D341Med (cell line): ENCODE measurements at regions not wholly inside any gene's neighbourhood (a gene's known extent, or its start where the extent isn't known, plus 50 kb on each side); places are given as distances from the start of the nearest gene placed in this dataset.
"Not testable (repeated sequence)": the region's sequence is repeated elsewhere in the genome, so short reads cannot be mapped to it uniquely, and the experiment has no call there.

Experiments used
- DNase-seq: peaks from one replicate; pipeline ENCODE4 v3.0.0; 2012; ENCODE audit warnings: low spot score

DNA sequence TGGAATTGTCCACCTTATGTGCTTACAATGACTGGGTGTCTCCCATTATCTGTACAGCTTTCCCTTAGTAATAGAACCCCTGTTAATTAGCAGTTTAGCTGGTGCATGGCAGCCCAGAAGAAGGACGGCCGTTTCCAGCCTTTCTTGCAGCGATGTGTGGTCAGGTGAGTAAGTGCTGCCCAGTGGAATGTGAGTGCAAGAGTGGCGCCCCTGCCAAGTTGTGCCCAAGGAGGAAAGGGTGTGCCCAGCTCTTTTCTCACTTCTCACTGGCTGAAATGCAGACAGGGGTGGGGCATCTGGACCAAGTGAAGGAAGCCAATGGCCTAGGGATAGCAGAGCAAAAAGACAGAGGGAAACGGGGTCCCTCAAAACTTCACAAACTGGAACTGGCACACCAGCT, 296.8 kb downstream of the PREX1 start:
- no peak for DNase-seq

- DNase-seq = no peak
Observed at GRCh38 chr20:48528346-48528745, 299.5 kb downstream of the PREX1 start.

- DNase-seq = no peak
Observed at GRCh38 chr20:48527771-48528170, 300.0 kb downstream of the PREX1 start.

GRCh38 chr20:48526936-48527335, 300.9 kb downstream of the PREX1 start:
- DNase-seq = no peak

DNA sequence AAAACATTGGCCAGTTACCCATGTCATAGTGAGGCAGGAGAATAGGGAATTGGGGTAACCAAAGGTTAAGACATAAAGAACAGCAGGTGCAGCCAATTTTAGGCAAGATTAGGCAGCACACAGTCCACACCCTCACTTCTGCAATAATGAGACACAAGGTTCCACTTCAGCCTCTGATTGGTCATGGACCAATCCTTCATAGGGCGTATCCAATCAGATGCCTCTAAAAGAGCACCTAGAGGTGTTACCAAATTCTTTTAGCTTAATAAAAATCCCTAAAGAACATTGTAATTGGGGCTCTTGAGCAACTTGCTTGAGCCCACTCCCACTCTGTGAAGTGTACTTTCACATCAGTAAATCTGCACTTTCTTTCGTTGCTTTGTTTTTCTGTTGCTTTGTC, 302.4 kb downstream of the PREX1 start:
- no peak for DNase-seq

DNA sequence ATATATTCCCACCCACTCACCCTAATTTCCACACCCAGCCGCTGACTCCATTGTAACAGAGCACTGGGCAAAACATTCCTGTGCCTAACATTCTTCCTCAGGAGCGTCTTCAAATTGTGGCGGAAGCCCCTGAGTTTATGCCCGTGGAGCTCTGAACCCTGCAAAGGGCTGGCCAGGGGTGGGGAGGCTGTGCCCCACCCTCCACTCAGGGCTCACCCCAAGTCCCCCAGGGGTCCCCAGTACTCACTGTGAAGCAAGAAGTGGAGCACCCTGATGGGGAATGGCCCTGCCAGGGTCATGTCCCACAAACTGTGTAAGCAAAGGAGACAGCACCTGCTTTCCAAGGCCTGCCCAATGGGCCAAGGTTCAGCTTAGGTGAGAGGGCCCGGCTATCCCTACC, 303.2 kb downstream of the PREX1 start:
- DNase-seq = no peak

DNA sequence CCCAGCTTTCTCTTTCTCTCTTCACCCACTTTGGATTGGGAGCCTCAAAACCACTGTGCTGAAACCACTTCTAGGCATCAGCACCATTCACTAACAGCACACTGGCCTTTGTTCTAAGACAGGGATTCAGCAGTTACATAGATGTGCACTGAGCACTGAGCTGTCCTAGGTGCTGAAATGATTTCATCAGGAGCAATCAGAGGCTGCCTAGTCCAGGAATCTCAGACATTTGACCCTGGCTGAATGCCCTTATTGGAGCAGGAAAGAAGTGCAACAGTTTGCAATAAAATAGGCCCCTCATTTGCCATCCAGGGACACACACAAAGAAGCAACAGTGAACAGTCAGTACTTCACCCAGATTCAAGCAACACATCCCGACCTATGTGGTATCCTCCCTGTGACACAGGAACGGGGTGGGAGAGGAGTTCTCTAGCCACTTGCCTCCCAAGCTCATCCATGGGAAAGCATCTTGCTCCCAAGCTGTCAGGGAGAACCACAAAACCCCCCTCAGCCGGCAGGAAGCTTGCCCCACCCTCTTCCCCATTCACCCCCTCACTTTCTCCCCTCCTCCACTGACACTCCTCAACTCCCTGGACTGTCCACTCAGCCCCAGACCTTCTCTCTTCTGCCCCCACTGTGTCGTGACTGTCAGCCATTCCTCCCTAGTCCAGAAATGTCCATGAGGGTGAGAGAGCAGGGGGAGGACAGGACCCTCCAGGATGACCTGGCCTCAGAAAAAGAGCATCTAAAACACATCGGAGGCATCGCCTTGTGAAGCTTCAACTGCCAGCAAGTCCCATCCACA, 304.4 kb downstream of the PREX1 start:
- DNase-seq = no peak

DNA sequence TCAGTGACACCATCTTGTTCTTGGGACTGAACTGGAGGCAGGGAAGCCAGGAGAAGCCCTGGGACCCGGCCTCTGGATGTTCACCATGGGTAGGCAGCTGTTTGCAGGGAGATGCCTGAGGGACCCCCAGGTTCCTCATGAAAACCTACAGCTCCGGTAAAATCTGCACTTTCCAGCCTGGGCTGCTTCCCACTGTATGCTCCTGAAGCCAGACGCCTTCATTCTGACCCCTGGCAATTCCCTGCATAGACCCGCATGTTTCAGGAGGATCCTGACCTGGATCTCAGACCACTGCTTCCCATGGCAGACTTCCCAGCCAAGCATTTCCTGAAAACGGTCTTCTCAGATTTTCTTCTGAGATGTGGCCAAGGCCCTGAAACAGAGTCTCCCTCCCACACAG, 306.7 kb downstream of the PREX1 start:
- no peak for DNase-seq

- DNase-seq = not testable (repeated sequence)
Observed at GRCh38 chr20:48516196-48516595, 311.6 kb downstream of the PREX1 start.

GRCh38 chr20:48514577-48514976, 313.2 kb downstream of the PREX1 start:
- not testable (repeated sequence) for DNase-seq

DNA sequence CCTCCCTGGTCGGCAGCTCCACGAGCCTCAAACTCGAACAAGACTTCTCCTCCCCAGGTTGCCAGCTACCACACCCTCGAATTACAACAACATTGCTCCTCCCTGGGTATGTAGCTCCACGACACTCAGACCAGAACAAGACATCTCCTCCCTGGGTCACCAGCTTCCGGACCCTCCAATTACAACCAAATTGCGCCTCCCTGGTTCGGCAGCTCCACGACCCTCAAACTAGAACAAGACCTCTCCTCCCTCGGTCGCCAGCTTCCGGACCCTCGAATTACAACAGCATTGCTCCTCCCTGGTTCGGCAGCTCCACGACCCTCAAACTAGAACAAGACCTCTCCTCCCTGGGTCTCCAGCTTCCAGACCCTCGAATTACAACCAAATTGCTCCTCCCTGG, 315.3 kb downstream of the PREX1 start:
- not testable (repeated sequence) for DNase-seq

- not testable (repeated sequence) for DNase-seq
Observed at GRCh38 chr20:48505066-48505465, 322.7 kb downstream of the PREX1 start.

DNA sequence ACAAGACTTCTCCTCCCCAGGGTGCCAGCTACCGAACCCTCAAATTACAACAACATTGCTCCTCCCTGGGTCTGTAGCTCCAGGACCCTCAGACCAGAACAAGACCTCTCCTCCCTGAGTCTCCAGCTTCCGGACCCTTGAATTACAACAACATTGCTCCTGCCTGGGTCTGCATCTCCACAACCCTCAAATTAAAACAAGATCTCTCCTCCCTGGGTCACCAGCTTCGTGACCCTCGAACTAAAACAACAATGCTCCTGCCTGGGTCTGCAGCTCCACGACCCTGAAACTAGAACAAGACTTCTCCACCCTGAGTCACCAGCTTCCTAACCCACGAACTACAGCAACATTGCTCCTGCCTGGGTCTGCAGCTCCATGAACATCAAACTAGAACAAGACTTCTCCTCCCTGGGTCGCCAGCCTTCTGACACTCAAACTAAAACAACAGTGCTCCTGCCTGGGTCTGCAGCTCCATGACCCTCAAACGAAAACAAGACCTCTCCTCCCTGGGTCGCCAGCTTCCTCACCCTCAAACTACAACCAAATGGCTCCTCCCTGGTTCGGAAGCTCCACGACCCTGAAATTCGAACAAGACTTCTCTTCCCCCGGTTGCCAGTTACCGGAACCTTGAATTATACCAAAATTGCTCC, 324.5 kb downstream of the PREX1 start:
- DNase-seq = no peak

- no peak for DNase-seq
Observed at GRCh38 chr20:48502758-48503157, 325.0 kb downstream of the PREX1 start.

GRCh38 chr20:48502016-48502415, 325.8 kb downstream of the PREX1 start:
- DNase-seq = no peak

GRCh38 chr20:48500900-48501299, 326.9 kb downstream of the PREX1 start:
- not testable (repeated sequence) for DNase-seq

- not testable (repeated sequence) for DNase-seq
Observed at GRCh38 chr20:48498939-48499338, 328.9 kb downstream of the PREX1 start.

DNA sequence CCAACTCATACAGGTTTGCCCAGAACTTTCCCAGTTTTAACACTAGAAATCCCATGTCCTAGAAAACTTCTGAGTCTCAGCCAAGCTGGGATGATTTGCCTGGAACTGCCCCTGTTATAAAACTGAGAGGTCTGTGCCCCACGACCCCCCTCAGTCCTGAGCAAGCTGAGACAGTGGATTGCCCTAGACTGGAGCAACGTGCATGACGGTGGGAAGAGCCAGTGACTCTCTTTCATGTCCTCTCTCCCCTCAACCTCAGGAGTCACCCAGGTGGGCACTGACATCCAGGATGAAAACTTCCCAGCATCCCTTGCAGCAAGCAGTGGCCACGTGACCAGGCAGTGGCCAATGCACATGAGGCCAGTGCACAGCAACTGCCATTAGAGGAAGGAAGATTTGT, 329.7 kb downstream of the PREX1 start:
- not testable (repeated sequence) for DNase-seq

DNA sequence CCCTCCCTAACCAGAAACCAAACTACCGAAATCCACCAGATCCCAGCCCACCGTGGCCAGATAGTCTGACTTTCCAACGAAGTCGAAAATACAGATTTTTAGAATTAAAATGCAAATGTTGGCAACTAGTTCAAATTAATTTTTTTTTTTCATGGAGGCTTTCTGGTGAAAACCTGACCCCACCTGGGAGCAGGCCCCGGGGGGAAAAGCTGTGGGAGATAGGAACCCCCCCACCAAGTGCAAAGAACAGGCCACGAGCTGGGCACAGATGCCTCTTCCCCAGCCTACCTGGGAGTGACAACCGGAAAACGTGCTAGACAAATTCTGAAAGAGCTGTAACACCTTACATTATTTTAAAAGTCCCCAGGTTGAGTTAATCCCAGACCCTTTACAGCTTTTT, 333.8 kb downstream of the PREX1 start:
- DNase-seq = no peak

- not testable (repeated sequence) for DNase-seq
Observed at GRCh38 chr20:48493331-48493730, 334.5 kb downstream of the PREX1 start.

GRCh38 chr20:48492715-48493070, 335.1 kb downstream of the PREX1 start:
- DNase-seq = no peak

- no peak for DNase-seq
Observed at GRCh38 chr20:48492015-48492714, 335.6 kb downstream of the PREX1 start.
